HG03342 (cell line): ENCODE measurements at regions not wholly inside any gene's neighbourhood (a gene's known extent, or its start where the extent isn't known, plus 50 kb on each side); places are given as distances from the start of the nearest gene placed in this dataset.
"Not testable (repeated sequence)": the region's sequence is repeated elsewhere in the genome, so short reads cannot be mapped to it uniquely, and the experiment has no call there.

Experiments
- ATAC-seq: cut with Tn5 transposase; IDR thresholded peaks from one replicate; pipeline ENCODE4 v1.9.1; 2021; ENCODE audit warnings: mild to moderate bottlenecking, moderate library complexity; ENCODE audit not compliant: unreplicated experiment

DNA sequence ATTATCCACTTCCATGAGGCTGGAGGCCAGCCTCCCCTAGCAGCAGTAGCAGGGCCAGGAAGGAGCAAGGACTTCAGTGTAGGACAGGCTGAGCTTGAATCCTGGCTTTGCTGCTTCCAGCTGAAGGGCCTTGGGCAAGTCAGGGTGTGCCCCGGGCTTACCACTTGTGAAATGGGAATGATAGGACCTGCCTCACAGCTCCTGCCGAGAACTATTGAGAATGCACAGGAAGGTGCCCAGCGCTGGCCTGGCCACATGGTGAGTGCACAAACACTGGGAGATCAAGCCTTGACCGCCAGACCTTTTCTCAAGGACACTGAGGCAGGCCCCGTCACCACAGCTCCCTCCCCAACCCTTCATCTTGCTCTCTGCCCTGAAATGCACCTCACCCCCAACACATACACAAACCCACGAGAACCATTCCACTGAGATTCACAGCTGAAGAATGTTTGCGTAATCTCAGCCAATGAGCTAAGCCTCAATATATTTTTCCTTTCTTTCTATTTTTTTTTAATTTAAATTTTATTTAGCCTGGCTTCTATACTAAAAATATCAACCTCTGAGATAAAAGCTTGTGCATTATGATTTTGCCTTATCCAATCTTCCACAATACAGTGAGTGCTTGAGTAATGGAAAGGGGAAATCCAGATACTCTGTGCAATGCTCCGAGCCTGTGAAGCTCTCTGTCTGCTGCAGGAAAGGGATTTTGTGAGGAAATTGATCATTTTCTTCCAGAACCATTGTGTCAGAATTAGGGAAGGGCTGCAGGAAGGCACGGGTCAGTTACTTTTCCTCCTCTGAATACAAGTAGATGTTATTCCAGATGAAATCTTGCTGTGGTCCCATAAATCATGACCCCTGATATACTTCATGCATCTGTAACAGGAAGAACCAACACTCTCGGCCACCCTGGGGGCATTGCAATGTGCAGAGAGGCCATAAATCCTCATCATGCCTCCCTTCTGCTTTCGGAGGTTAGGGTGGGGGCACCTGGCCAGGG, 193.9 kb downstream of the TLE3 start:
- ATAC-seq = no peak

- no peak for ATAC-seq
Measured at GRCh38 chr15:69906256-69907185, 191.2 kb downstream of the TLE3 start.

- no peak for ATAC-seq
Measured at GRCh38 chr15:69908060-69908459, 189.7 kb downstream of the TLE3 start.

- no peak for ATAC-seq
Measured at GRCh38 chr15:69908590-69909420, 188.9 kb downstream of the TLE3 start.

GRCh38 chr15:69909719-69910444, 187.8 kb downstream of the TLE3 start:
- no peak for ATAC-seq

- ATAC-seq = no peak
Measured at GRCh38 chr15:69910514-69910913, 187.2 kb downstream of the TLE3 start.

DNA sequence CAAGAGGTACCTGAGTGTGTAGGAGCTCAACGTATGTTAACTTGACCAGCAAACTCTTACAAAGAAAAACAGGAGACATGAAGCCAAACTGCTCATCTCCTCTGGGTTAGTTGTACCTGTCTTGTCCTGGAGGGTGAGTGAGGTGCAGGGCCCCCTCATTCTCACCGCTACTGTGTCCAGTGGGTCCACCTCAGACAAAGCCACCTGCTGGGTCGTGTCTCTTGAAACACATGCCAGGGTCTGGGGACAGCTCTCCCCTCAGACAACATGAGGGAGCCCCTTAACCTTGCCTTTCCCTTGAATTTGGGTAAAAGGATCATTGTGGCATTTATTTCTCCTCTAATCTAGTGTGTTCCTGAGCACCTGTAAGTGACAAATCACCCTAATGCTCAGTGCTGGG, 185.6 kb downstream of the TLE3 start:
- ATAC-seq = no peak

DNA sequence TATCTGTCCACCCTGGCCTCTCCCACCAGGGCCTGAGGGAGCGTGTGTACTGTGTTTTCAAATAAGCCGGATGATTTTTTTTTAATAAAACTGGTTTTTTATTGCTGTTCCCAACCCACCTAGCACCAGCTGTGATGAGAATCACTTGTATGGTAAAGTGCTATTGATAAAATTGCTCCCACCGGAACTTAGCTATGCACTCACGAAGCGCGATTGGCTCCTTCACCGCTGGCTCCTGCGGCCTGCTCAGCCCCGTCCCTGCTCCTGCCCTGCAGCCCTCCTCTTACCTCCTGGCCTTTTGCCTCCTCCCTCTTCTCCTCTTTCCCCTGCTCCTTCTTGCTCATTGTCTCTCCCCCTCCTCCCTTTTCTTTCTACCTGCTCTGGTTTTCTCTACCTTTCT, 183.7 kb downstream of the TLE3 start:
- ATAC-seq = no peak

- no peak for ATAC-seq
Measured at GRCh38 chr15:69914960-69915359, 182.8 kb downstream of the TLE3 start.

GRCh38 chr15:69916169-69916785, 181.4 kb downstream of the TLE3 start:
- no peak for ATAC-seq

DNA sequence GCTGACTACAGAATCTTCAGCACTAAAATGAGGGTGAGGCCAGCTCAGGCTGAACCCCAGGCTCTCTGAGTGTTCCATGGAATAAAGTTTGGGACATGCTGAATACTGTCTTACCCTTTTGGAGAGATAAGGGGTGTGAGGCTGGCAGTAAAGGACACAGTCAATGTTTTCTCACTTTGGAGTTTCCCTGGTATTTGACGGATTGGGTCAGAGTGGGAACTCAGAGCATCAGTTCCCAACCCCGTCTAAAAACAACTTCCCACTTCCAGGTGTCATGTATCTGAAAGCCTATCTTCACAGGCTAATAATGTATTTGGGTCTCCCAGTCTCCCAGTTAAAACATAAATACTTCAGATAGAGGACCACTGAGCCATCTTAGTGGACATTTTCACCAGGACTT, 180.7 kb downstream of the TLE3 start:
- ATAC-seq = no peak

DNA sequence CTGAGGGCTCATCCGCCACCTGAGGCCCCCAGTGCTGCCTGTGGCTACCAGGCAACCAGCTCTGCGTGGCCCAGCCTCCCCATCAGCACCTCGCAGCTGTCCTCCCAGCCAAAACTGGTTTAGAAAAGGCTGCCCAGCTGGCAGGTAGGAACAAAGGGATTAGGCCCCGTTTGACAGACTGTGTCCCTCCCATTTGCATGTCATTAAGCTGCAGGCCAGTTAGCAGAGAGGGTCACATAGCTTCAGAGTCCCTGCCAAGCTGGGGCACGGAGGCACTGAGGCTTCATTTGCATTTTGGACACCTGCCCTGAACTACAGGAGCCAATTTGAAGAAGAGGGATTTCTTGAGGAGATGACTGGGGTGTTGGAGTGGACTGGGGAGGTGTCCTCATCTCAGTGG, 177.9 kb downstream of the TLE3 start:
- no peak for ATAC-seq

DNA sequence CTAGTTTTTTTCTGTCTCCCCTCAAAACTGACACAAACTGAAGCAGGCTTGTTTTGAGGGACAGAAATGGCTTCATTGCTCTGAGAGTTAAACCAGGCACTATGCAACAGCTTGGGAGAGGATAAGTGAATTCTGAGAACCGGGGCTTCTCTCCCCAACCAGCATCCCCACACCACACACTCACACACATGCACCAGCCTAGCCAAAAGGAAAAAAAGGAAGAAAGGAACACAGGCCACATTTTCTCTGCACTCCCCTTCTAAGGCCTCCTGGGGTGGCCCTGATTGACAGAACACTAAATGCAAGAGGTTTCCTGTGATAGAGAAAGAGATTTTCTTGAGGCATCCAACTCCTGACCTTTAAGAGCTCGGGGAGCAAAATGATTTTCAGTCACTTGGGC, 177.5 kb downstream of the TLE3 start:
- no peak for ATAC-seq

DNA sequence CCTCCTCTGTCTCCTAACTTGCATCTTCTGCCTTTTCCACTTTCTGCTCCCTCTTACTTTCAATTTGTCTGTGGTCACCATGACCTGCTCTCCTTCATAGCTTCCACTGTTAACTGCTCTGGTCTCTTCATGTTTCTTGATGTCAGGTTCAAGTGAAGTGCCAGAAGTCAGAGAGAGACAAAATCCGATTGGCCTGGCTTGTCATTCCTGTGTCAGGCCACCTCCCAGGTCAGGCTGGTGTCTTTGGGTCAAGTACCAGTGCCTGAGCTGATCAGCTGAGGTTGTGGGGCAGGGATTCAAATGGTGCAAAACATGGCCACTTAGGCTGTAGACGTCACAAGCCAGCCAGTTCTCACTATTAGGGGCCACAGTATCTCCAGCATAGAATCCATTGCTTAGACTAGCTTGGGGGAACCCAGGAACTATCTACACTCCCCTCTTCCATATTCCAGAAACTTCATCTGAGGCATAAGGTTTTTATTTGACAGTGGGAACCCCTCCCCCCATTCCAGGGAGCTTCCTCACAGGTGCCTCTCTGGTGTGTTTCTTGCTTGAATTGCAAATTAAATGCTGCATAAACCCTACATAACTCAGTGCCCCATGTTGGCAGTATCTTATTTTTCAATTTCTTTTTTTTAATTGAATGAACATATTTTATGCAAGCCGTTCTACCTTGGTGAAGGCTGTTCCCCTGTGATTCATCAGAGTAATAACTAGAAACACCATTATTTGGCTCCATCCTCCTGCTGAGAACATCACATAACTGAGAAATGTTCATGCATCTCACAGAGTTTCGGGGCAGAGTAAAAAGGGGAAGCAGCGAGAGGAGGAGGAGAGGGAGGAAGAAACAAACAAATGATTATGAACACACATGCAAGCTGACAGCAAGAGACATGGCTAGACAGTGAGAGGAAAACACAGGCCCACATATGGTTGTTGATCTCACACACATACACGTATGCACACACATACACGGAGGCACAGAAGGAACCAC, 175.8 kb downstream of the TLE3 start:
- no peak for ATAC-seq

DNA sequence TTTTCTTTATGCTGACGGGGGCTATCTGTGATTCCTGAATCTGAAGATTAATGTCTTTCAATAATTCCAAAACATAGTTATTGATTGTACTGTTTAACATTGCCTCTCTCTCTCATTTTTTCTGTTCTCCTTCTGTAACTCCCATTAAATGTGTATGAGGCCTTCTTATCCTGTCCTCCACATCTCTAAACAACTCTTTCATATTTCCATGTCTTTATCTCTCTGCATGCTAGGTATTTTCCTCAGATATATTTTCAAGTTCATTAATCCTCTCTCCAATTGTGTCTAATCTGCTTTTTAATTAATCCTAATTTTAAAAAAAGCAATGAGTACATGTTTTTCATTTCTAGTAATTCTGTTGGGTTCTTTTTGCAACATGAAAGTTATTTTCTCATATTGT, 173.2 kb downstream of the TLE3 start:
- no peak for ATAC-seq

DNA sequence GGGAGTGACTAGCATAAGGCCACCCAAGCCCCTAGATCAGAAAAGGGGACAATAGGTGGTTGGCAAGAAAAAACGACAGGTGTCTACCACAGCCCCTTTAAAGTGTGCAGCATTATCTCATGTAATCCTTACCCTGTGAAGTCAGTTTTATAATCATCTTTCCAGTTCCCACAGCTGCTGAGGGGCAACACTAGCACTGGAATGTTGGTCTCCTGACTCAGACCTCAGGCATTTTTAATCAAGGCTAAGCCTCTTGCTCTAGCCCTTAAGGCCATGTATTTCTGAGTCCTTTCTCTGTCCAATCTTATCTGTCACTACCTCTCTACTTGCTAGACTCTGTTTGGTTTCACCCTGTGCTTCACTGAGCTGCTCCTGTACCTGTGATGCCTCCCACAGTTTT, 171.7 kb downstream of the TLE3 start:
- ATAC-seq = no peak

DNA sequence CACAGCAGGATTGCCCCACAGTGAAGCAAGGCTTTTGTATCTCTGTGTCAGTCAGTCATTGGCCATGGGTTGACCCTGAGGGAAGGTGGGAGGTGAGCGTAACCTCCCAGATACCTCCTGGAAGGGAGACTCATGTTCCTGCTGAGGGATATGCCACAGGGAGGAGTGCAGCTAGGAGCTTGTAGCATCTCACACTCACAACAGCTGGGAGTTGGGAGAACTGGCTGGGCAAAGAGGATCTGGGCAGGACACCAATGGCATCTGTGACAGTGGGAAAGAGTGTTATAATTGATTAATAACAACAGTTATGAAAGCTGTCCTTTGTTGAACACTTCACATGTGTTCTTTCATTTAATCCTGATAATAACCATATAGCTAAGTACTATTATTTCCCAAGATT, 171.0 kb downstream of the TLE3 start:
- ATAC-seq = no peak

GRCh38 chr15:69928890-69929289, 168.8 kb downstream of the TLE3 start:
- not testable (repeated sequence) for ATAC-seq
